GM23338 (cell line): ENCODE measurements at regions not wholly inside any gene's neighbourhood (a gene's known extent, or its start where the extent isn't known, plus 50 kb on each side); places are given as distances from the start of the nearest gene placed in this dataset.

Experiments
- ATAC-seq: fragments of 200-7000 bp; cut with Tn5 transposase; 3 replicates; pipeline ENCODE4 v1.9.1; 2020
- DNase-seq: peaks from one replicate; pipeline ENCODE4 v3.0.0-alpha.2; 2015; ENCODE audit warnings: low spot score
- H2AFZ ChIP-seq: fragments of 200-600 bp; sonication (generic); 2 replicates; pipeline ENCODE4 v1.8.0; 2016; ENCODE audit warnings: antibody characterized with exemption, mild to moderate bottlenecking, moderate library complexity
- H3F3A ChIP-seq: fragments of 200-600 bp; sonication (generic); replicated peaks from 2 replicates; pipeline ENCODE4 v1.8.0; 2017; ENCODE audit warnings: antibody characterized with exemption, mixed run types, low read depth
- H3K27ac ChIP-seq: fragments of 200-600 bp; sonication (generic); 2 replicates; pipeline ENCODE4 v1.6.1; 2016; ENCODE audit warnings: low read depth
- H3K27me3 ChIP-seq: fragments of 200-600 bp; sonication (generic); 2 replicates; pipeline ENCODE4 v1.8.0; 2016; ENCODE audit warnings: mild to moderate bottlenecking, mixed run types, moderate library complexity; ENCODE audit not compliant: insufficient read depth
- H3K36me3 ChIP-seq: fragments of 200-600 bp; sonication (generic); 2 replicates; pipeline ENCODE4 v1.8.0; 2016; ENCODE audit warnings: mild to moderate bottlenecking; ENCODE audit not compliant: insufficient read depth
- H3K4me1 ChIP-seq: fragments of 200-600 bp; sonication (generic); 2 replicates; pipeline ENCODE4 v1.8.0; 2016; ENCODE audit warnings: mild to moderate bottlenecking, moderate library complexity; ENCODE audit not compliant: insufficient read depth
- H3K4me2 ChIP-seq: fragments of 200-600 bp; sonication (generic); 2 replicates; pipeline ENCODE4 v1.7.1; 2017; ENCODE audit warnings: mixed run types
- H3K4me3 ChIP-seq: fragments of 200-600 bp; sonication (generic); 2 replicates; pipeline ENCODE4 v1.6.1; 2016; ENCODE audit warnings: mixed run types
- H3K79me2 ChIP-seq: fragments of 200-600 bp; sonication (generic); replicated peaks from 2 replicates; pipeline ENCODE4 v1.8.0; 2017; ENCODE audit warnings: mild to moderate bottlenecking; ENCODE audit not compliant: insufficient read depth
- H3K9me2 ChIP-seq: fragments of 200-600 bp; sonication (generic); 2 replicates; pipeline ENCODE4 v1.8.0; 2017; ENCODE audit not compliant: insufficient read depth
- H4K20me1 ChIP-seq: fragments of 200-600 bp; sonication (generic); replicated peaks from 2 replicates; pipeline ENCODE4 v1.8.0; 2017; ENCODE audit warnings: mild to moderate bottlenecking; ENCODE audit not compliant: insufficient read depth
- H3K27ac Mint-ChIP-seq: 2 replicates; pipeline ENCODE4 v1.8.0; 2020; ENCODE audit warnings: inconsistent platforms, mild to moderate bottlenecking, moderate library complexity, mixed read lengths
- H3K27me3 Mint-ChIP-seq: 3 replicates; pipeline ENCODE4 v1.8.0; 2022; ENCODE audit warnings: low read depth, mild to moderate bottlenecking, moderate library complexity, mixed read lengths, inconsistent platforms; ENCODE audit not compliant: insufficient read depth, poor library complexity
- H3K36me3 Mint-ChIP-seq: 3 replicates; pipeline ENCODE4 v1.8.0; 2021; ENCODE audit warnings: low read depth, mild to moderate bottlenecking, inconsistent platforms, moderate library complexity, mixed read lengths
- H3K4me1 Mint-ChIP-seq: 3 replicates; pipeline ENCODE4 v1.8.0; 2020; ENCODE audit warnings: mild to moderate bottlenecking, inconsistent platforms, mixed read lengths
- H3K4me3 Mint-ChIP-seq: 3 replicates; pipeline ENCODE4 v1.8.0; 2021; ENCODE audit warnings: moderate library complexity, mild to moderate bottlenecking, inconsistent platforms, mixed read lengths
- H3K9me3 Mint-ChIP-seq: 3 replicates; pipeline ENCODE4 v1.8.0; 2020; ENCODE audit warnings: moderate library complexity, mild to moderate bottlenecking, inconsistent platforms, mixed read lengths
- CREB1 ChIP-seq: fragments of 250-450 bp; sonication (Bioruptor Pico); IDR thresholded peaks from 2 replicates; pipeline ENCODE4 v1.5.0; 2020; ENCODE audit warnings: low read depth, mild to moderate bottlenecking, moderate library complexity
- CTCF ChIP-seq, 2 experiments: fragments of 200-600 bp in 1 of 2; sonication (generic) in 1 of 2; conservative IDR thresholded peaks; 2 replicates each; pipeline versions ENCODE4 v1.5.1 to v1.6.1; 2016 to 2017; ENCODE audit warnings: antibody characterized with exemption in 2 of 2, low read depth in 2 of 2, mild to moderate bottlenecking in 2 of 2, moderate library complexity in 1 of 2
- ETS1 ChIP-seq: IDR thresholded peaks from 2 replicates; pipeline ENCODE4 v1.6.1; 2016; ENCODE audit warnings: antibody characterized with exemption
- EZH2 ChIP-seq: fragments of 200-600 bp; sonication (generic); IDR thresholded peaks from one replicate; pipeline ENCODE4 v1.8.0; 2017; ENCODE audit warnings: antibody characterized with exemption, mild to moderate bottlenecking, low read depth; ENCODE audit not compliant: unreplicated experiment
- EZH2phosphoT487 ChIP-seq: fragments of 200-600 bp; sonication (generic); IDR thresholded peaks from one replicate; pipeline ENCODE4 v1.8.1; 2018; ENCODE audit warnings: antibody characterized with exemption; ENCODE audit not compliant: unreplicated experiment
- JUNB ChIP-seq: IDR thresholded peaks from one replicate; pipeline ENCODE4 v1.6.1; 2016; ENCODE audit warnings: antibody characterized with exemption; ENCODE audit not compliant: unreplicated experiment
- NANOG ChIP-seq: IDR thresholded peaks from 2 replicates; pipeline ENCODE4 v1.6.1; 2016; ENCODE audit warnings: antibody characterized with exemption, borderline replicate concordance
- POLR2AphosphoS5 ChIP-seq: IDR thresholded peaks from 2 replicates; pipeline ENCODE4 v1.6.1; 2016; ENCODE audit warnings: antibody characterized with exemption, low read depth
- REST ChIP-seq: IDR thresholded peaks from one replicate; pipeline ENCODE4 v1.6.1; 2018; ENCODE audit warnings: antibody characterized with exemption; ENCODE audit not compliant: unreplicated experiment
- STAT1 ChIP-seq: IDR thresholded peaks from one replicate; pipeline ENCODE4 v1.6.1; 2016; ENCODE audit warnings: antibody characterized with exemption; ENCODE audit not compliant: unreplicated experiment
- ZNF114 ChIP-seq: fragments of 250-450 bp; sonication (Bioruptor Pico); IDR thresholded peaks from 2 replicates; pipeline ENCODE4 v1.5.0; 2020; ENCODE audit warnings: mild to moderate bottlenecking, moderate library complexity
- ZNF331 ChIP-seq: fragments of 250-450 bp; sonication (Bioruptor Pico); IDR thresholded peaks from 2 replicates; pipeline ENCODE4 v1.5.0; 2020; ENCODE audit warnings: low read depth, mild to moderate bottlenecking, moderate library complexity
- ZNF462 ChIP-seq: fragments of 250-450 bp; sonication (Bioruptor Pico); IDR thresholded peaks from 2 replicates; pipeline ENCODE4 v1.5.0; 2020; ENCODE audit warnings: mild to moderate bottlenecking, moderate library complexity

- DNase-seq: no peak
- ATAC-seq: no peak
Measured at GRCh38 chr2:136314240-136314639, 196.3 kb upstream of the CXCR4 start.

More at GRCh38 chr2:136314240-136314639, 196.3 kb upstream of the CXCR4 start:
- Mint-ChIP-seq H3K27ac (no peak overlapping the region), H3K4me1 (peaks cover 4% of the 10 kb centered on the region), H3K36me3 (no peaks in the 10 kb centered on the region), H3K27me3 (peaks cover 2% of the 10 kb centered on the region), H3K4me3 (no peak overlapping the region), H3K9me3 (no peaks in the 10 kb centered on the region)
- no peaks in the 10 kb centered on the region for H3K36me3 ChIP-seq
- no peak overlapping the region for H3K27ac ChIP-seq
- H3K79me2 ChIP-seq: no peaks in the 10 kb centered on the region
- H3F3A ChIP-seq: no peaks in the 10 kb centered on the region
- 0 out of 2 replicates have a peak, but pooled peaks cover 3% of the 10 kb centered on the region for H3K9me2 ChIP-seq
- no peak overlapping the region for H2AFZ ChIP-seq
- no peak overlapping the region for H3K4me2 ChIP-seq
- no peaks in the 10 kb centered on the region for H3K27me3 ChIP-seq
- TF ChIP-seq ZNF462 (CRISPR knock-in tag) (no peak), POLR2AphosphoS5 (no peak), ZNF114 (no peak), JUNB (no peak), EZH2 (no peak), REST (no peak), CREB1 (CRISPR knock-in tag) (no peak), CTCF (conservative IDR thresholded peaks at IDR 0.05; ENCODE audit: low read depth in 2 of 2) (no peak), ETS1 (no peak), NANOG (no peak), EZH2phosphoT487 (no peak), ZNF331 (CRISPR knock-in tag) (no peak), STAT1 (no peak)
- H4K20me1 ChIP-seq: no peaks in the 10 kb centered on the region
- peaks cover 4% of the 10 kb centered on the region; the same call in 1 of the 2 replicates for H3K4me1 ChIP-seq
- no peak overlapping the region for H3K4me3 ChIP-seq
